Testis (tissue), 2 donors: ENCODE measurements at regions not wholly inside any gene's neighbourhood (a gene's known extent, or its start where the extent isn't known, plus 50 kb on each side); places are given as distances from the start of the nearest gene placed in this dataset.

Experiments used
- CTCF ChIP-seq, 3 experiments: fragments of 450-650 bp in 2 of 3; fragments of 200-600 bp in 1 of 3; sonication (generic) in 1 of 3; IDR thresholded peaks; one replicate each; pipeline ENCODE4 v1.5.1; 2016 to 2019; ENCODE audit warnings: antibody characterized with exemption in 3 of 3, mild to moderate bottlenecking in 2 of 3, moderate library complexity in 1 of 3
- POLR2A ChIP-seq: fragments of 450-650 bp; IDR thresholded peaks from one replicate; pipeline ENCODE4 v1.6.1; 2017; ENCODE audit warnings: antibody characterized with exemption, mild to moderate bottlenecking, moderate library complexity

GRCh38 chr12:19872621-19873540 lies 433.6 kb downstream of the AEBP2 start:
- TF ChIP-seq CTCF (IDR thresholded peaks at IDR 0.05) = no peak
- TF ChIP-seq POLR2A = no peak
